PC-3 (cell line): ENCODE measurements at regions not wholly inside any gene's neighbourhood (a gene's known extent, or its start where the extent isn't known, plus 50 kb on each side); places are given as distances from the start of the nearest gene placed in this dataset.

Experiments
- ATAC-seq: fragments of 200-7000 bp; cut with Tn5 transposase; 2 replicates; pipeline ENCODE4 v1.9.1; 2020; ENCODE audit warnings: mild to moderate bottlenecking, moderate library complexity
- BruUV-seq: library from RNA; stranded (reverse); fragments of 400-500 nt; replicated peaks from 2 replicates; lab custom pipeline; 2021; lab: Mats Ljungman, UMichigan
- CTCF ChIA-PET: fragments of 300-600 bp; sonication (Branson Sonifier 250); formaldehyde crosslinking; loops from one replicate; lab custom pipeline; 2022; ENCODE audit warnings: antibody characterized with exemption; lab: Charles Lee
- POLR2A ChIA-PET: fragments of 300-600 bp; sonication (Branson Sonifier 250); formaldehyde crosslinking; loops from one replicate; lab custom pipeline; 2022; ENCODE audit warnings: antibody characterized with exemption; ENCODE audit not compliant: unreplicated experiment; lab: Charles Lee
- DNase-seq: peaks from one replicate; pipeline ENCODE4 v3.0.0-alpha.2; 2015
- H2AFZ ChIP-seq: fragments of 300-600 bp; sonication (generic); 2 replicates; pipeline ENCODE4 v1.6.0; 2016; ENCODE audit warnings: antibody characterized with exemption, low read length
- H3F3A ChIP-seq: fragments of 300-600 bp; sonication (generic); one replicate; pipeline ENCODE4 v1.6.0; 2017; ENCODE audit warnings: antibody characterized with exemption, low read length, control low read depth, mild to moderate bottlenecking; ENCODE audit not compliant: unreplicated experiment
- H3K27ac ChIP-seq: fragments of 300-600 bp; sonication (generic); 2 replicates; pipeline ENCODE4 v1.5.1; 2016; ENCODE audit warnings: mild to moderate bottlenecking, low read length
- H3K27me3 ChIP-seq: fragments of 300-600 bp; sonication (generic); 2 replicates; pipeline ENCODE4 v1.6.1; 2016; ENCODE audit warnings: low read length, mixed read lengths
- H3K36me3 ChIP-seq: fragments of 300-600 bp; sonication (generic); 2 replicates; pipeline ENCODE4 v1.6.1; 2016; ENCODE audit warnings: low read depth, mixed run types, low read length, mixed read lengths
- H3K4me1 ChIP-seq: fragments of 300-600 bp; sonication (generic); 2 replicates; pipeline ENCODE4 v1.5.1; 2016; ENCODE audit warnings: low read length; ENCODE audit not compliant: insufficient read depth
- H3K4me2 ChIP-seq: fragments of 300-600 bp; sonication (generic); 2 replicates; pipeline ENCODE4 v1.6.0; 2016; ENCODE audit warnings: low read length
- H3K4me3 ChIP-seq: fragments of 300-600 bp; sonication (generic); 2 replicates; pipeline ENCODE4 v1.5.1; 2016; ENCODE audit warnings: mild to moderate bottlenecking, low read length, mixed read lengths
- H3K79me2 ChIP-seq: fragments of 300-600 bp; sonication (generic); 2 replicates; pipeline ENCODE4 v1.6.1; 2017; ENCODE audit warnings: low read length, mixed read lengths
- H3K9ac ChIP-seq: fragments of 300-600 bp; sonication (generic); 2 replicates; pipeline ENCODE4 v1.6.0; 2016; ENCODE audit warnings: mild to moderate bottlenecking, low read length
- H3K9me2 ChIP-seq: fragments of 300-600 bp; sonication (generic); replicated peaks from 2 replicates; pipeline ENCODE4 v1.6.1; 2016; ENCODE audit warnings: mixed run types, low read length, mixed read lengths
- H3K9me3 ChIP-seq: fragments of 300-600 bp; sonication (generic); 2 replicates; pipeline ENCODE4 v1.6.1; 2016; ENCODE audit warnings: low read length, mixed read lengths
- H4K20me1 ChIP-seq: fragments of 300-600 bp; sonication (generic); 2 replicates; pipeline ENCODE4 v1.6.1; 2016; ENCODE audit warnings: low read length, mixed read lengths
- CTCF ChIP-seq: fragments of 300-600 bp; sonication (generic); conservative IDR thresholded peaks from 2 replicates; pipeline ENCODE4 v1.5.1; 2017; ENCODE audit warnings: antibody characterized with exemption, low read depth, mild to moderate bottlenecking, low read length
- EZH2 ChIP-seq: fragments of 300-600 bp; sonication (generic); IDR thresholded peaks from one replicate; pipeline ENCODE4 v1.6.1; 2017; ENCODE audit warnings: antibody characterized with exemption, mild to moderate bottlenecking, low read length; ENCODE audit not compliant: unreplicated experiment
- EZH2phosphoT487 ChIP-seq: fragments of 300-600 bp; sonication (generic); IDR thresholded peaks from 2 replicates; pipeline ENCODE4 v1.6.1; 2018; ENCODE audit warnings: mild to moderate bottlenecking, antibody characterized with exemption, low read length, borderline replicate concordance
- intact Hi-C: fragments of 100-400 bp; cut with micrococcal nuclease; formaldehyde crosslinking; loops from 2 replicates; pipeline ENCODE4 v1.9.0; 2023

DNA sequence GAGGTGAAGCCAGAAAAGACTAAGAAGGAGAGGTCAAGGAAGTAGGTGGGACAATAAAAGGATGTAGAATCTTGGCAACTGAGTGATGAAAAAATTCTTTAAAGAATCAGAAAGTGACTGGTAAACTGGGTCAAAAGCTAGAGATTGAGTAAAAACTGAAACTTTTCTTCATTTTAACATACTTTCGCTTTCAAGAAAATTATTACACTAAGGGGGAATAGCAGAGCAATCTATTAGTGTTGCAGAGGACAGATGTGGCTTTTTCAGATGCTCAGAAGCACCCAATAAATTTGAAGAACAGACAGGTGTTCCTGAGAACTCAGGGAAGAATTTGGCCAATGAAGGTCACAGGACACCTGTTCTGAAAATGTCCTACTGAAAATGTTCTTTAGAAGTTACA lies 805.4 kb upstream of the ALCAM start:
- Histone ChIP-seq H3K36me3 (no peaks in the 10 kb centered on the region), H4K20me1 (no peaks in the 10 kb centered on the region), H3K79me2 (no peaks in the 10 kb centered on the region), H3K9me3 (no peaks in the 10 kb centered on the region), H3K27ac (no peak overlapping the region), H2AFZ (no peak overlapping the region), H3K27me3 (no peaks in the 10 kb centered on the region), H3F3A (no peaks in the 10 kb centered on the region), H3K9me2 (no peaks in the 10 kb centered on the region), H3K4me2 (no peak overlapping the region), H3K4me3 (no peak overlapping the region), H3K4me1 (no peaks in the 10 kb centered on the region), H3K9ac (no peak overlapping the region)
- CTCF ChIA-PET: interaction anchor here (0.8 kb wide), 1 partner anchor 813 kb away, joined by 3 read pairs; no protein-coding TSS in a partner anchor
- intact Hi-C loops: no loop called here
- ATAC-seq (no peak), DNase-seq (no peak)
- POLR2A ChIA-PET: no interaction called here
- BruUV-seq: no TSS peak
- TF ChIP-seq EZH2 (no peak), CTCF (no peak), EZH2phosphoT487 (no peak)

- Histone ChIP-seq H3K4me3 (no peak overlapping the region), H2AFZ (0 out of 2 replicates have a peak overlapping the region, but pooled peaks have one; percentile 8), H3K27me3 (no peaks in the 10 kb centered on the region), H3K4me1 (no peaks in the 10 kb centered on the region), H3F3A (no peaks in the 10 kb centered on the region), H3K9ac (no peak overlapping the region), H3K9me3 (no peaks in the 10 kb centered on the region), H3K27ac (no peak overlapping the region), H3K4me2 (no peak overlapping the region), H3K79me2 (no peaks in the 10 kb centered on the region), H4K20me1 (no peaks in the 10 kb centered on the region), H3K9me2 (0 out of 2 replicates have a peak, but pooled peaks cover 3% of the 10 kb centered on the region), H3K36me3 (no peaks in the 10 kb centered on the region)
- DNase-seq (peak; percentile 92), ATAC-seq (no peak; the same call in 1 of the 2 replicates)
- CTCF ChIA-PET: no interaction called here
- BruUV-seq: no TSS peak
- intact Hi-C loops: no loop called here
- TF ChIP-seq CTCF (peak; percentile 91), EZH2 (no peak)
- POLR2A ChIA-PET: no interaction called here
Observed at GRCh38 chr3:104564045-104564643, 802.6 kb upstream of the ALCAM start.

- H3K9me3 ChIP-seq: no peaks in the 10 kb centered on the region
- no peaks in the 10 kb centered on the region for H3K27me3 ChIP-seq
- no TSS peak for BruUV-seq
- TF ChIP-seq CTCF: no peak
- no peak for TF ChIP-seq EZH2
- no peak for TF ChIP-seq EZH2phosphoT487
- H3K9me2 ChIP-seq: 0 out of 2 replicates have a peak, but pooled peaks cover 3% of the 10 kb centered on the region
- intact Hi-C loops: no loop called here
- no peak overlapping the region for H3K9ac ChIP-seq
- POLR2A ChIA-PET: no interaction called here
- ATAC-seq: no peak
- no peaks in the 10 kb centered on the region for H4K20me1 ChIP-seq
- H3K4me3 ChIP-seq: no peak overlapping the region
- no peak overlapping the region for H3K27ac ChIP-seq
- H3K4me1 ChIP-seq: no peaks in the 10 kb centered on the region
- H3K36me3 ChIP-seq: no peaks in the 10 kb centered on the region
- no peaks in the 10 kb centered on the region for H3K79me2 ChIP-seq
- CTCF ChIA-PET: no interaction called here
- no peak overlapping the region for H3K4me2 ChIP-seq
- H2AFZ ChIP-seq: no peak overlapping the region
- H3F3A ChIP-seq: no peaks in the 10 kb centered on the region
- DNase-seq: no peak
Observed at GRCh38 chr3:104566054-104566453, 800.7 kb upstream of the ALCAM start.
